Progenitor cell of endocrine pancreas (in vitro differentiated cells): ENCODE measurements at regions not wholly inside any gene's neighbourhood (a gene's known extent, or its start where the extent isn't known, plus 50 kb on each side); places are given as distances from the start of the nearest gene placed in this dataset.
A peak's percentile ranks its signal among the peaks of the same experiment; 100 is the strongest.

ENCODE experiments used
- DNase-seq: peaks from one replicate; pipeline ENCODE4 v3.0.0; 2021; ENCODE audit warnings: low spot score; ENCODE audit not compliant: unreplicated experiment
- H3K27ac Mint-ChIP-seq: 2 replicates; pipeline ENCODE4 v1.8.0; 2021; ENCODE audit warnings: mild to moderate bottlenecking, moderate library complexity, mixed read lengths
- H3K27me3 Mint-ChIP-seq: 2 replicates; pipeline ENCODE4 v1.8.0; 2021; ENCODE audit warnings: mixed read lengths
- H3K36me3 Mint-ChIP-seq: 2 replicates; pipeline ENCODE4 v1.8.0; 2022; ENCODE audit warnings: mixed read lengths; ENCODE audit not compliant: insufficient read depth
- H3K4me1 Mint-ChIP-seq: 2 replicates; pipeline ENCODE4 v1.8.0; 2021; ENCODE audit warnings: low read depth, mixed read lengths
- H3K4me3 Mint-ChIP-seq: 2 replicates; pipeline ENCODE4 v1.8.0; 2021; ENCODE audit warnings: low read depth, mild to moderate bottlenecking, moderate library complexity, mixed read lengths
- H3K9me3 Mint-ChIP-seq: 2 replicates; pipeline ENCODE4 v1.8.0; 2021; ENCODE audit warnings: low read depth, mixed read lengths
- TF ChIP-seq, protein P1 (sequence below): fragments of 200-600 bp; sonication (generic); IDR thresholded peaks from one replicate; pipeline ENCODE4 v1.5.0; 2021; ENCODE audit warnings: antibody characterized with exemption, mild to moderate bottlenecking; ENCODE audit not compliant: unreplicated experiment

GRCh38 chr2:57448816-57449215, 597.8 kb upstream of the VRK2 start:
- Mint-ChIP-seq H3K27me3 (no peaks in the 10 kb centered on the region), H3K36me3 (no peaks in the 10 kb centered on the region), H3K4me3 (no peak overlapping the region), H3K4me1 (peaks cover 3% of the 10 kb centered on the region), H3K9me3 (no peaks in the 10 kb centered on the region), H3K27ac (no peak overlapping the region)
- no peak for DNase-seq
- TF ChIP-seq, protein P1, sequence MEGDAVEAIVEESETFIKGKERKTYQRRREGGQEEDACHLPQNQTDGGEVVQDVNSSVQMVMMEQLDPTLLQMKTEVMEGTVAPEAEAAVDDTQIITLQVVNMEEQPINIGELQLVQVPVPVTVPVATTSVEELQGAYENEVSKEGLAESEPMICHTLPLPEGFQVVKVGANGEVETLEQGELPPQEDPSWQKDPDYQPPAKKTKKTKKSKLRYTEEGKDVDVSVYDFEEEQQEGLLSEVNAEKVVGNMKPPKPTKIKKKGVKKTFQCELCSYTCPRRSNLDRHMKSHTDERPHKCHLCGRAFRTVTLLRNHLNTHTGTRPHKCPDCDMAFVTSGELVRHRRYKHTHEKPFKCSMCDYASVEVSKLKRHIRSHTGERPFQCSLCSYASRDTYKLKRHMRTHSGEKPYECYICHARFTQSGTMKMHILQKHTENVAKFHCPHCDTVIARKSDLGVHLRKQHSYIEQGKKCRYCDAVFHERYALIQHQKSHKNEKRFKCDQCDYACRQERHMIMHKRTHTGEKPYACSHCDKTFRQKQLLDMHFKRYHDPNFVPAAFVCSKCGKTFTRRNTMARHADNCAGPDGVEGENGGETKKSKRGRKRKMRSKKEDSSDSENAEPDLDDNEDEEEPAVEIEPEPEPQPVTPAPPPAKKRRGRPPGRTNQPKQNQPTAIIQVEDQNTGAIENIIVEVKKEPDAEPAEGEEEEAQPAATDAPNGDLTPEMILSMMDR = no peak

- TF ChIP-seq, protein P1 = no peak
- H3K27ac Mint-ChIP-seq = no peak overlapping the region
- H3K36me3 Mint-ChIP-seq = no peaks in the 10 kb centered on the region
- no peak for DNase-seq
- H3K9me3 Mint-ChIP-seq = no peaks in the 10 kb centered on the region
- H3K4me3 Mint-ChIP-seq = no peak overlapping the region
- H3K4me1 Mint-ChIP-seq = peaks cover 3% of the 10 kb centered on the region
- no peaks in the 10 kb centered on the region for H3K27me3 Mint-ChIP-seq
These were observed 596.4 kb upstream of the VRK2 start for GRCh38 chr2:57450170-57450569.

DNA sequence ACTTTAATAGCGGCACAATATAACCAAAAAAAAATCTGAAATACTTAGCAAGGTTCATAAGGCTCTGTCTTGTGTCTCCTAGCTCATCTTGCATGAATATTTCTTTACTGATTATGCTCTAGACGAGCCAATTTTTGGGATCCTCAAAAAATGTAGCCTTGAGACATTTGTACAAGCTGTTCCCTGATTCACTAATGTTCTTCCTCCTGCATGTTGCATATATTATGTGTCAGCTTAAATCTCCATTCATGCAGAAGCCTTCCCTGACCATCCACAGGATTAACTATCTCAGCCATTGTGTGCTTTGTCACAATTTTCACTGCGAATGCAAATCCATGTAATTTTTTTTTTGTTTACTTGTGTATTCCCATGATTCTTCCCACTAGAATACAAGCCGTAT, 594.0 kb upstream of the VRK2 start:
- peaks cover 3% of the 10 kb centered on the region for H3K4me1 Mint-ChIP-seq
- no peaks in the 10 kb centered on the region for H3K36me3 Mint-ChIP-seq
- no peak overlapping the region for H3K27ac Mint-ChIP-seq
- TF ChIP-seq, protein P1 = no peak
- no peaks in the 10 kb centered on the region for H3K27me3 Mint-ChIP-seq
- peaks cover 2% of the 10 kb centered on the region for H3K9me3 Mint-ChIP-seq
- no peak overlapping the region for H3K4me3 Mint-ChIP-seq
- no peak for DNase-seq

- Mint-ChIP-seq H3K27me3 (no peaks in the 10 kb centered on the region), H3K27ac (no peak overlapping the region), H3K9me3 (peaks cover 3% of the 10 kb centered on the region), H3K36me3 (no peaks in the 10 kb centered on the region), H3K4me3 (no peak overlapping the region), H3K4me1 (peaks cover 3% of the 10 kb centered on the region)
- no peak for DNase-seq
- TF ChIP-seq, protein P1 = peak; percentile 21
These were observed 592.7 kb upstream of the VRK2 start for GRCh38 chr2:57453945-57454344.

DNA sequence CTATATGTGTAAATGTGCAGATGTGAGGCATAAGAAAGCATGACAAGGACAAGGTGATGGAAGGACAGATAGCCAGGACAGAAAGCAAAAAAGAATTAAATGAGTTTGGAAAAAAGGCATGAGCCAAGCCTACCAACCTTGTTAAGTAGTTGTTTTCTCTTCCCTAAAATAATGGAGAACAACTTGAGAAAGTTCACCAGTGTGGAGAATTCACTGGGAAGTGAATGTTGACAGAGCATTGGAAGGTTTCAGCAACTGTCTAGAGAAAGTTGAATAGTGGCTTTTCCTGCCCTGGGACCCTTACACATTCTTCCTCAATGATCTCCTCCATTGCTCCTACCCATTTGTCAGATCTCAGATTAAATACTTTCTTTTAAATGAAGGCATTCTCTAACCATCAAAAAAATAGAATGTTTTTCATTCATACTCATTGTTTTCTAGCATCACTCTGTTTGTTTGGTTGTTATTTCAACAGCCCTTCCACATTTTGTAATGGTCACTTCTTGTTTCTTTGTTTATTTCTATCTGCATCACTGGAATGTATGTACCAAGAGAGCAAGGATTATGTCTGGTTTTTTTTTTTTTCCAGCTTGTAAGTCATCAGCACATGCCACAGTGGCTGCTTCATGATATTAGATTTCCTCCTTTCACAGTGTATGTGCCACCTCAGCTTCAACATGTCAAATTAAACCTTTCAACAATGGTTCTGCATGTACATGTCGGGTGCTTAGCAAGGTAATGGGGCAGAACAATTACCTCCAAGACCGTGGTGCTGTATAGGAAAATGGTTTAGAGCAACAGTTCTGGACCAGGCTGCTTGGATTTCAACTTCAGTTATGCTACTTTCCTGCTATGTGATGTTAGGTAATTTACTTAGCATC, 586.0 kb upstream of the VRK2 start:
- Mint-ChIP-seq H3K27ac (no peak overlapping the region), H3K27me3 (no peaks in the 10 kb centered on the region), H3K36me3 (no peaks in the 10 kb centered on the region), H3K4me1 (no peaks in the 10 kb centered on the region), H3K9me3 (peaks cover 3% of the 10 kb centered on the region), H3K4me3 (no peak overlapping the region)
- no peak for DNase-seq
- TF ChIP-seq, protein P1 = no peak
